ENCODE measurements at regions not wholly inside any gene's neighbourhood (a gene's known extent, or its start where the extent isn't known, plus 50 kb on each side); places are given as distances from the start of the nearest gene placed in this dataset.
"Not testable (repeated sequence)": the region's sequence is repeated elsewhere in the genome, so short reads cannot be mapped to it uniquely, and the experiment has no call there.

DNA sequence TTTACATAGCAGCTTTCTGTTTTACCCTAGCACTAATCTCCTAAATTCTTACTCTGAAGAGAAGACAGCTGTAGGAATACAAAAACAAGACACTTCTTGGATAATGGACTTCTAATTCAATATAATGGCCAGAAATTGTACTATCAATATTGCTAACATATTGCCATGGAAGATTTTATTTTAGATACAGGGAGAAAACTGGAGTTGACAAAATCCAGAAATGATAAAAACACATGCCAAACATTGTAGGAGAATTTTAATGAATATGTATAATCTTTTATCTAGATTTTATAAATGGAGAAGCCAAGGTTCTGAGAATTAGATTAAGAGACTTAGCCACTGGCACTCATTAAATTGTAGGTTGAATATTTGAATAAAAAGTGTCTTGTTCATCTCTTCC lies 1838.8 kb upstream of the LRRTM1 start:
- DNase-seq = no peak

DNA sequence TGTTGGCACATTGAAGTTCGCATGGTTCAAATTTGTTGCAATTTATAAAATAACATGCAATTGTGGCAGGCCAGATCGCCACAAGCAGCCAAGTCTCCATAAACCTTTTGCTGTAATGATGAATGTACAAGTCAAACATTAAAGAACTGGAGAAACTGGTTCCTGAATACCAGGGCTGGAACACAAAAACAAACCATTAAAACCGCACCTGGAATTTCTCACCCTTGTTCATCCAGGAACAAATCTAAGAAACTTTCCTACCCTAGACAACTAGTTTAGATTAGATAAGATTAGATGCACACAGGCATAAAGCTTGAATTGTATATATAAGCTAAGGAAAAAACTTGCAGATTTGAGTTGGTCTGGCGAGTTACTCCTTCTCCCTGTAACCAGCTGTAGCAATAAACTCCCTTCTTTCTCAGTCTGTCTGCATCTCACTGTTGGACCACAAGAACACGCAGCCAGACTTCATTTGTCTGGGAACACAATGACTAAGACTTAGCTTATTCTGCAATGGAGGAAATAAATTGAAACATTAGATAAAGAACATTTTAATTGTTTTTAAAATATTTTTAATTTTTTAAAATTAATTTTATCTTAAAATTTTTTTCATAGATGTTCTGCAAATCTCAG lies 1835.5 kb upstream of the LRRTM1 start:
- DNase-seq = peak; percentile 17

DNA sequence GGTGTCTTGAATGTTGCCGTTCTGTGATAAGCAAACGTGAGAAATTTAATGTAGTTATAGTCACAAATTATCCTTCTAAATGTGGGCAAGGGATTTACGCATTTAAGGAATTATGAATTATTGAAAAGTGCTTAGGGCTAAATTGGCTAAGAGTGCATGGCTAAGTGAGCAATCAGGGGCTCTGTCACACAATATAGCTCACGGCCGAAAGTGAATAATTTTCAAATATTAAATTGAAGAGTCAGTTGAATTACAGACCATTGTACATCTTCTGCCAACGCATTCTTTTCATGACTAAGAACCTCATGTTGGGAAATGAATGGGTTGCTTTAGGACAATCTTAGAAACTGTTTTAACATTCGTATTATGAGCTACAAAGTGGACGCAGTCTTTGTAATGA lies 1832.9 kb upstream of the LRRTM1 start:
- DNase-seq = no peak

DNA sequence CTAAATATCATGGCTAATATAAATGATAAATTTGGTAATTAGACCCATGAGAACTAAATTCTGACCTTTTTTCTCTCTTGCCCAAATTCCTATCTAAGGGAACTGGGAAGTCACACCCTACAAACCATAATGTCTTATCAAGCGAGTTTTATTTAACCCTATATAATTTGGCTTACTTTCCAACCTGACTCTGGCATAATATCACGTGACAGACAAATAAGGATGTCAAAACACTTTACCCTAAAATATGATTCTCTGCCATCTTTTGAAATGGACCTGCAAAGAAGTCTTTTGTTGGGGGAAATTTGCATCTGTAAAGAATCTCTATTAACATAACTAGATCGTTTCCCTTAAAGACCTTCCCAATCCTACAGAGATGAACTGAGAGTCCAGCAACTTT lies 1823.5 kb upstream of the LRRTM1 start:
- DNase-seq = no peak

DNA sequence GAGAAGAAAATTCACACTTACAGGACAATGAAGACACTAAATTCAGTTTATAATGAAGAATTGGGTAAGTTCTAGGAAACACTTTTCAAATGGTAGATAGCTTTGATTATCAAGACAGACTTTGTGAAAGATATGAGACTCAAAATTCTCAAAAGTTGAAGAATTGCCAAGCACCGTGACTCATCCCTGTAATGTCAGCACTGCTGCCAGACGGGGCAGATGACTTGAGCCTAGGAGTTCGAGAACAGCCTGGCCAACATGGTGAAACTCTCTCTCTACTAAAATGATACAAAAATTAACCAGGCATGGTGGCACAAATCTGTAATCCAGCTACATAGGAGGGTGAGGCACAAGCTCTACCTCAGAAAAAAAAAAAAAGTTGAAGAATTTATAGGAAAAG lies 1820.1 kb upstream of the LRRTM1 start:
- no peak for DNase-seq

DNA sequence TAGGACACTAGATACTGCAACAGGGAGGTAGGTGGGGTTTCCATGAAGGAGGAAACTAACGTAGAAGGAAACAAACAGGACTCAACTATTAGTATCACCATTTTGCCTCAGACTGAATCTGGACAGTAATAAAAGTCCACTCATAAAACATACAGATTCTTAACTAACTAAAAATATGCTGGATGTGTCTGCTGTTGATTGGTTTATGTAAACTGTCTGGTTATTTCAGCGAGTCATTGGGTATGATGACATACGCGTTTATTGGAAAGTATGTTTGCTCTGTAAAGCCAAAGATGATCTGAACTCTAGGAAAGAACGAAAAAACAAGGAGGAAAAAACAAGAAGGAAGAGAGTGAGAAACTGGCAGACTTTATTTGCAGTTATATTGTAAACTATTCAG lies 1816.1 kb upstream of the LRRTM1 start:
- DNase-seq = no peak

DNA sequence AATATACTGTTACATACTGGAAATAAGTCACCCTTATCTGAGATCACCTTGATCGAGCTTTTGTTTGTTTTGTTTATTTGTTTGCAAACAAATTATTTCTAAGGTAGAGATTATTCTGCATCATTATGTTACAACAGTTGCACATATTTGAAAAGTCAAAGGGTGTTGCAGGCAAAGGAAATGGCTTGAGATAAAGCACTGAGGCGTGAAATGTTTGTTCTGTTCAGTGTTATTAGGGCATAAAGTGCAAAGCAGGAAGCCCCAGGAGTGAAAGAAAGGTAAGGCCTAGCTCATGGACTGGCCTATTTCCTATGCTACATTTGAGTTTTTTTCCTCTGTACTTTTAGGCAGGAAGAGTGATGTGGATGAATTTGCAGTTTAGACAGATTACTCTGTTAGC lies 1815.6 kb upstream of the LRRTM1 start:
- DNase-seq = no peak

DNA sequence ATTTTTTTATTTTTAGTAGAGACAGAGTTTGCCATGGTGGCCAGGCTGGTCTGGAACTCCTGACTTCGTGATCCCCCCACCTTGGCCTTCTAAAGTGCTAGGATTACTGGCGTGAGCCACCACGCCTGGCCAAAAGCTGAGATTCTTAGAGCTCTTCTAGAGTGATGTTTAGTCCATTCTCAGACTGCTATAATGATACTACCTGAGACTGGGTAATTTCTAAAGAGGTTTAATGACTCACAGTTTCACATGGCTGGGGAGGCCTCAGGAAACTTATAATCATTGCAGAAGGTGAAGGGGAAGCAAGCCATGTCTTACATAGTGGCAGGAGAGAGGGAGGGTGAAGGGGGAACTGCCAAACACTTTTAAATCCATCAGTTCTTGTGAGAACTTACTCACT lies 1804.9 kb upstream of the LRRTM1 start:
- DNase-seq = no peak

DNA sequence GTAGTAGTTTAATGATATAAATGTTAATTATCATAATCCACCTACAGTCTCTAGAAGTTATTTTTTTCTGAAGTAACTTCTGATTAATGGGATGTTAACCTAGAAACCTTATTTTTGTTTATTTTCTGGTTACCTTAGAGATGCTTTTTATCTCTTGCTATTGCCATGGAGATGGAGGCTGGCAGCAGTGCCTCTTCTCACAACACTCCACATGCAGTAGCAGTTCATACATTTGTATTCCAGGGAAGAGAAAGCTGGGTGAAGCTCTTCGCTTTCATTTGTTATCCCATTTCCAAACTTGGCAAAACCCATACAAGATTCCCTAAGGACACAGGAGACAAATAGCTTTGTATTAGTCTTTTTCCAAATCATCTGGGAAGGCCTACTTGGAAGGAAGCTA lies 1794.1 kb upstream of the LRRTM1 start:
- DNase-seq = no peak

DNA sequence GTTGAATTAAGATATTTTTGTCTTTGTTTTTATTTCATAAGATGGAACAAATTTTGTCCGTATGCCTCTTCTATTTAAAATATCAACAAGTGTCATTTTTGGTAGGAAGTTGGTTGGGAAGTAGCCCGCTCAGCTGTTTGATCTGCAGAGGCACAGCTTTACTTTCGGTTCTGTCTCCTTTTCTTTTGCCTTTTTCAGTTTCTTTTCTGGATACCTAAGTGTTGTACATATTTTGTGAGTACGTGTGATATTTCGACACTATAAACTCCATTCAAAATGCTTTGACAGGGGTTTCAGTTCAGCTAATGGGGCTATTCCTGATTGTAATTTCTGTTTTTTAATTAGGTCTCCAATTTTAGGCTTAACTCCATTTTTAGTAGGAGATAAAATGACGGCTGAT lies 1785.0 kb upstream of the LRRTM1 start:
- no peak for DNase-seq

DNA sequence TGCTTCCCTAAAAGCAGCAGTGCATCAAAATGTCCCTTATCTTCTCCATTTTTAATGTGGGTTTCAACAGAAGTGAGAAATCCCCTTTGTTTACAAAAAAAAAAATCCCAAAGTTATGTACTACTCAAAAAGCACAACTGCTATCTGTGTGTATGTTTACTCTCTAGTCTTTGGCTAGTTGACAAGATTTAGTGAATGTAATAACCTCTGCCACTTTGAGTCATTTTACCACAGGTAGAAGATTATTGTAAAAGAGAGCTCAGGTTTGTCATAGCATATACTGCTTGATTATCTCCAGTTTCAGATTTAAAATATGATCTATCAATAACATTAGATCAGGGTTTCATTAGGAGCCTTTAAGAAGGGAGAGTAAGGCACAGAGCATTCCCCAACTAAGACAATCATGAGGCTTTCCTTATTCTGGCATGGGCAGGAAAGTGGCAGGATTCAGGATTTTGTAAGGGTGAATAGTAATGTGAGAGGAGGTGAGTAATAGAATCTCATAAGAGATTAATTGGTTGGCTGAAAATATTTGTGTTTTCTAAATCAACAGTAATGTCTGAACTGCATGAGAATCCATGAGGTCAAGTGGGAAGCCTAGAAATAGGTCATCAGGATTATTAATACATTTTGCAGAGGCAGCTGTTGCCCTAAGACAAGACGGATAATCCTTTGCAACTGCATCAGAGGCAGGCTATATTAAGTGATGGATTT lies 1780.3 kb upstream of the LRRTM1 start:
- no peak for DNase-seq

DNA sequence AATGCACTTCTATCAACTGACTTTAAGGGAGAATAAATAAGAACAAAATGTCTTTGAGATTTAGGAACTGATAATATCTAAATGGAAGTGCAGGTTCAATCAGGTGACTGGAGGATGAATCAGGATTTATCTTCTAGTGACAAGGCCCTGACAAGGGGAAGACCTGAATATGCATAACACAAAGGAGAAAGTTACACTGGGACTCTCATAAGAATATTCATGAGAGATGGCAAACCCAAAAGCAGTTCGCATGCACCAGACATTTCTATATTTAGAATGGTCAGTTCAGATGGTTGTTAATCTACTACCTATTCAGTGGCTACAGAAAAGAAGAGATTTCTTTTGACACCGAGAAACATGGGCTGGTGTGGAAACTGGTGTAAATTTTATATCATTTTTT lies 1771.3 kb upstream of the LRRTM1 start:
- DNase-seq = no peak

DNA sequence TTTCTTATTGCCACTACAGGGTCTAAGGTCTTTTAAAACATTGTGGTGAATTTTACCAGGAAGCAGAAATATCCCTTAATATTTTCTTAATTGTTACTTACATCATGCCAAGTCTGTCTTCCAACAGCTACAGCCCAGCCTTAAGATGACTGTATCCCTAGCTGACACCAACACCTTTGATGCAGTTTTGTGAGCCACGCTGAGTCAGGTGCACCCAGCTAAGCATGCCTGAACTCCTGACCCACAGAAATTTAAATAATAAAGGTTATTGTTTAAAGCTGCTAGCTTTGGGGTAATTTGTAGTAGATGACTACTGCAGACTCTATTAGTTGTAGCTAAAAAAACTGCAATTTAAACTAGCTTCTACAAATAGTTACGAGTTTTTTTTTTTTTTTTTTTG lies 1757.9 kb upstream of the LRRTM1 start:
- DNase-seq = no peak

DNA sequence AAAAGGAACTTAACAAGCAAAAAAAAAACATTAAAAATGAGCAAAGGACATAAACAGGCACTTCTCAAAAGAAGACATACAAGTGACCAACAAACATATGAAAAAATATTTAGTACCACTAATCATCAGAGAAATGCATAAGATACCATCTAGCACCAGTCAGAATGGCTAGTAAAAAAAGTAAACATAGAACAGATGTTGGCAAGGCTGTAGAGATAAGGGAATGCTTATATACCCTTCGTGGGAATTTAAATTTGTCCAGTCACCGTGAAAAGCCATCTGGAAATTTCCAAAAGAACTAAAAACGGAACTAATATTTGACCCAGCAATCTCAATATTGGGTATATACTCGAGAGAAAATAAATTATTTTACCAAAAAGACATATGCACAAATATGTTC lies 1751.3 kb upstream of the LRRTM1 start:
- DNase-seq = no peak

DNA sequence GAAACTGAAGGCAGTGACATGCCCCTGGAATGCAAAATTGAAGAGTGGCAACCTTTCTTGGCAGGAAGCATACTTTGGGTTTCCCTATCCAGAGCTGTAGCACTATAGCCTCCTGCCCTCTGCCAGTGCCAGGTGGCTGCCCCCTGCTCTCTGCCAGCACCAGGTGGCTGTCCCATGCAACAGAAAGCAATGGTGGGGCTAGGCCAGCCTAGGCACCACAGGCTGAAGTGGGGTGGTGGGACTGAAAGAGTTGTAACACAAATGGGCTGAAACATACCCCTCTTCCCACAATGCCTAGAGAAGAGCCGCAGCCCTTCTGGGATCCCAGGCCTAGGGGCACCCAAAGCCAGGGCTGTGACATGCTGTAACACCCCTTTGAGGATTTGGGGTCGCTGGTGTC lies 1739.3 kb upstream of the LRRTM1 start:
- no peak for DNase-seq

DNA sequence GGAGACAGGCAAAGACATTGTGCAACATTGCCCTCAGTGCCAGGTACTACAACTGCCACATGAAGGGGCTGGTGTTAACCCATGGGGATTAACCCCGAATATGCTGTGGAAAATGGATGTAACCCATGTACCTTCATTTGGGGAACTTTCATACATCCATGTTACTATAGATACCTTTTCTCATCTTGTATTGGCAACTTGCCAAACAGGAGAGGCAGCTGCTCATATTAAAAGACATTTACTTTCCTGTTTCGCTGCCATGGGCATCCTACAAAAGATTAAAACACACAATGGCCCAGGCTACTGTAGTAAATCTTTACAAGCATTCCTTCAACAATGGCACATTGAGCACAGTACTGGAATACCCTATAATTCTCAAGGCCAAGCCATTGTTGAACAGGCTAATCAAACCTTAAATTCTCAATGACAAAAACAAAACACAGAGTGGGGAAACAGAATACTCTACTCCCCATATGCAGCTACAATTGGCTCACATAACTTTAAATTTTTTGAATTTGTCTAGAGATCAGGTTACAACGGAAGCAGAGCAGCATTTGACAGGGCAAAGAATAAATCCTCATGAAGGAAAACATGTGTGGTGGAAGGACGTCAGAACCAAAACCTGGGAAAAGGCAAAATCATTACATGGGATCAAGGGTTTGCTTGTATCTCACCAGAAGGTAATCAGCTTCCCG lies 1723.5 kb upstream of the LRRTM1 start:
- DNase-seq = no peak

DNA sequence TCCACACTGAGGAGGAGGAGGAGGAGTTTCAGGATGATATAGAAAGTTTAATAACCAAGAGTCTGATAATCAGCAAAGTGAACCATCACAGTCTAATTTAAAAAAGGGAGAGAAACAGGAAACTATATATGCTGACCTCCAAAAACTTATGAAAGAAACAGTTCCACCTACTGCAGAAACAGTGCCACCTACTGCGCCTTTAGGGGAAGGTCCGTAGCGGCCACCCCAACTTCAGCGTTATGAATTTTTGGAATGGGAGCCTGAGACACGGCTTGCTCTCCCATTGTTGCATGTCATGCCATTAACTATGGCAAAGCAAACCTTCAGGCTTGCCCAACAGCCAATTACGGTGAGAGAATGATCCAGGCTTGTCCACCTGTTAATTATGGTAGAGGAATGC lies 1719.2 kb upstream of the LRRTM1 start:
- DNase-seq = no peak

DNA sequence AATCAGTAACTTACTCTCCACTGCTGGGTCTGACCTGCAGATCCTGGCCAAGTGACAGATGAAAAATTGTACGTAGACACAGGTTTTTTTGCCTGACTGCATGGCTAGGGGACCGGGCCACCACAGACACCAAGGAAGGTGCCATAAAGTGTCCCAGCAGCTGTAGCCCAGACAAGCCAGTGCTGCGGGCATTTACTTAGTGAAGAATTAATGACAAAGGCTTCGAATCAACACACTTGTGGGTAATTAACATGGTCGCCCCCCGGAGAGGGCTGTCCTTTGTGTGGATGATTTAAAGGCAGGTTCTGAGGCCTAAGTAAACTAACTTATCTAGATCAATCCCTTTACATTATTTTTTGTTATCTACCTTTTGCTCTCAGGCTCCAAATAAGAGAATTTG lies 1709.1 kb upstream of the LRRTM1 start:
- no peak for DNase-seq

DNA sequence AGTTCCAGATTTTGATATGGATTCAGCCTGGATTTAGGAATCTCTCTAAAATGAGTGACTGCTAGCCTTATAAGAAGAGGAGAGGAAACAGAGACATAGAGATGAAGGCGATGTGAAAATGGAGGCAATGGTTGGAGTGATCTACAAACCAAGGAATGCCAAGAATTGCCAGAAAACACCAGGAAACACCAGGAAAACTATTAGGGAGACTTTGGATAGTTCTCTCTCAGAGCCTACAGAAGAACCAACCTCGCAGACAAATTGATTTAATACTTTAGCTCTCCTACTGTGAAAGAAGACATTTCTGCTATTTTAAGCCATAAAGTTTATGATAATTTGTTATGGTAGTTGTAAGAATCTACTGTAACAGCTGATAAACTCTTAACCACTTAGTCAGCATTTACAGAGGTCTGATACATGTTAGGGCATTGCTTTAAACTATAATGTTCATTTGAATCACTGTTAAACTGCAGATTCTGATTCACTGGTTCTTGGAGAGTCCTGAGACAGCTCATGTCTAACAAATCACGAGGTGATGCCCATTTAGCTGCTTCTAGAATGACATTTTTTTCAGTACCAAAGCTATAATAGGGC lies 1702.6 kb upstream of the LRRTM1 start:
- no peak for DNase-seq

DNA sequence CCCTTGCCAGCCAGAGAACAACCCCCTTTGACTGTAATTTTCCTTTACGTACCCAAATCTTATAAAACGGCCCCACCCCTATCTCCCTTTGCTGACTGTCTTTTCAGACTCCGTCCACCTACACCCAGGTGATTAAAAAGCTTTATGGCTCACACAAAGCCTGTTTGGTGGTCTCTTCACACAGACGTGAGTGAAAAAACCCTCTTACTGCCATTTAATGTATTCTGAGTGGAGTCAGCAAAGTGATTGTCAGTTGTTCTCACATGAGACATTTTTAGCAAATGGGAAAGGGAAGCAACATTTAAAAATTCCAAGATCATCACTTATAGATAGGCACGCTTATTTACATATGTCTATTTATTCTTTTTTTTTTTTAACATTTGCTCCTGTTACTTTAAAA lies 1701.3 kb upstream of the LRRTM1 start:
- not testable (repeated sequence) for DNase-seq

DNA sequence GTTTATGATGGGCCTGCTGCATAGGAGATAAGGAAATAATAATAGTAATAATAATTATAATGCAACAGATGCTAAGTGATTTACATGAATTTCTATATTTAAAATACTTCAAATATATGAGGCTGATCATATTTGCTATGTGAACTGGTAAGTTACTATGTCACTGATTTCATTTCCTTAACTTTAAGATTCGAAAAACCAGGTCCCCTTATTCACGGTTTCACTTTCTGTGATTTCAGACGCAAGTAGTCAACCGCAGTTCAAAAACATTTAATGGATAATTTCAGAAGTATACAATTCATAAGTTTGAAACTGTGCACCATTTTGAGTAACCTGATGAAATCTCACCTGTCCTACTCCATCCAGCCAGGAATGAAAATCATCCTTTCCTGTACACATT lies 1697.1 kb upstream of the LRRTM1 start:
- DNase-seq = no peak

DNA sequence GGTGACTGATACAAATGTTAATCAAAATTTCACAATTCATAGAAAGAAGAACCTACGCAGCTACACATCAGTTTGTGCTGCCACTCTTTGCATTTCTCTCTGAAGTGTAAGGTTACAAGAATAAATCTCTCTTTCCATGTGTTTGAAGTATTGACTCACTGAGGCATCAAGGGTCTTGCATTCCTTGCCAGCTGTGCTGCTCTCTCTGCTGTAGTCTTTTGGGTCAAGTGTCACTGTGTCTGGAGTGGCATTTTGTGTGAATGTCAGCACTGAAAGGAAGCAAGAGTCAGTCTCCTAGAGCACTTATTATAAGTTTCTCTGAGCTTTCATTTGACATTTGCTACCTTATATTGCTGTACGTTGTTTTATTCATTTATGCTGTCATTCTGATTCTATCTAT lies 1696.1 kb upstream of the LRRTM1 start:
- no peak for DNase-seq

DNA sequence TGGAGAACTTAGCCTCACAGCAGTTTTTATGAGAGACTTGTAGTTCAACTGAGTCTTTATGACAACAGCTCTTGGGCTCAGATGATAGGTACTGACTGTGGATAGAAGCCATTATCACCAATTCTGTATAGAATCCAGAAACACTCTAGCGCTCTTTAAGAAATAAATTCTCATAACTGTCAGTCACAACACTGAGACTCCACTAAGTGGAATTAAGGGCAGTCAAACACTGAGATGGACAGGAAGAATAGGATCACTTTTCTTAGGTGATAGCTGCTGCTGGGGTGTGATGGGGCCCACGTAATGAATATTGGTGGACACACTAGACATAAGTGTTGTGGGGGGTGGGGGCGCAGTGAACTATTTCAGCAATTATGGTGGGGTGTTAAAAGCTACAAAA lies 1691.8 kb upstream of the LRRTM1 start:
- no peak for DNase-seq

DNA sequence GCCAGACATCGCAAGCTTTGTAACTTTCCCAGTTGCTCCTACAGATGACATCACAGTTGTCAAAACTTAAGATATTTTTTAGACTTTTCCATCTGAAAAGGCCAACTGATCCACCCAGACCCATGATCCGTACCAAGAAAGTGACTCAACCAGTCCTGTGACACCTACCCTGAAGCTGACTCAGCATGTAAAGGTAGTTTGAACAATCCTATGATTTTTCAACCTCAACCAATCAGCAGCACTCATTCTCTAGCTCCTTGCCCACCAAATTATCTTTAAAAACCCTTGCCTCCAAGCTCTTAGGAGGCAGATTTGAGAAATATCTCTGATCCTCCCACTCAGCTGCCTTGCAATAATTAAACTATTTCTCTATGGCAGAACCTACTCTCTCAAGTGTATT lies 1686.7 kb upstream of the LRRTM1 start:
- DNase-seq = no peak
